ENCODE measurements at regions not wholly inside any gene's neighbourhood (a gene's known extent, or its start where the extent isn't known, plus 50 kb on each side); places are given as distances from the start of the nearest gene placed in this dataset.

DNA sequence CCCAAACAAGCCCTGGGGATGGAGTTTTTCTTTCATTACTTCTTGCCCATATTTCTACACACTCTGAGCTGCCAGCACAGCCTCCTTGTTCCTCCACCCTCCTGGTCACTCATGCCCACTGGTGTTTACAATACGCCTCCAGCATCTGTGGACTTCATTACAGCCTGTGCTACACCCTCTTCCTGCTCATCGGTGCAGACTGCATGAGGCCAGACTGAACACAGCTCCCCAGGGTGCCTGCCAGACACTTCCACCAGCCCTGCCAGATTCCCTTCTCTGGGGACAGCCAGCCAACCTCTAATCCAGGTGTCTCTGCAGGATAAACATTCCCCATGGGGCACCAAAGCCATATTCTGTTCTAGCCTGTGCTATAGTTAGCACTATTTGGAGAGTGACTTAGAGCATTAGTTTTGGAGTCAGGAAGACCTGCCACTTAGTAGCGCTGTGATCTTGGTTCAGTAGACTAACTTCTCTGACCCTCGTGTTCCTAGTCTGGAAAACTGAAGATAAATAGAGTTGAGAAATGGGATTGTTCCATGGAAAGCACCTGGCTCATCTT, 163.8 kb upstream of the KLF4 start:
- Histone ChIP-seq H3K56ac (ENCODE audit: insufficient read length, low read depth, low read length) (no peak overlapping the region), H4K5ac (ENCODE audit: insufficient read length, low read depth, low read length) (no peak overlapping the region), H3K4me2 (ENCODE audit: insufficient read depth, insufficient read length, low read length) (no peak overlapping the region), H3K9me3 (ENCODE audit: control insufficient read depth, low read depth, low read length) (no peaks in the 10 kb centered on the region), H3K27me3 (ENCODE audit: insufficient read depth, low read length) (no peaks in the 10 kb centered on the region), H2AFZ (ENCODE audit: low read length) (no peak overlapping the region), H2BK20ac (ENCODE audit: low read depth, low read length, poor library complexity, severe bottlenecking) (no peak overlapping the region), H3K14ac (ENCODE audit: insufficient read depth, low read length) (no peak overlapping the region; the same call in 1 of the 2 replicates), H3T11ph (ENCODE audit: low read length) (no peak overlapping the region), H3K79me2 (ENCODE audit: insufficient read depth, low read length) (no peaks in the 10 kb centered on the region), H3K27ac (ENCODE audit: insufficient read length, low read depth, low read length) (no peak overlapping the region), H4K91ac (ENCODE audit: insufficient read length, low read depth, low read length) (no peak overlapping the region), H3K79me1 (ENCODE audit: insufficient read depth, low read depth, low read length, poor library complexity, severe bottlenecking) (no peaks in the 10 kb centered on the region), H2BK15ac (ENCODE audit: low read depth, low read length) (no peak overlapping the region), H4K20me1 (ENCODE audit: control insufficient read depth, insufficient read depth, insufficient read length) (no peaks in the 10 kb centered on the region), H2BK120ac (ENCODE audit: low read depth, low read length, poor library complexity, severe bottlenecking) (no peak overlapping the region), H2BK12ac (ENCODE audit: insufficient read length, low read depth, low read length) (no peak overlapping the region), H3K18ac (ENCODE audit: insufficient read length, low read depth, low read length) (no peak overlapping the region), H3K9ac (ENCODE audit: extremely low read depth, insufficient read length, low read length) (no peak overlapping the region), H2BK5ac (ENCODE audit: insufficient read length, low read length) (no peak overlapping the region), H2AK5ac (ENCODE audit: insufficient read length, low read length) (no peak overlapping the region), H3K23me2 (ENCODE audit: insufficient read length, low read depth, low read length, poor library complexity, severe bottlenecking) (no peaks in the 10 kb centered on the region), H4K8ac (replicated peaks; ENCODE audit: insufficient read length, low read depth, low read length) (no peak overlapping the region), H3K4ac (ENCODE audit: low read depth, low read length) (no peak overlapping the region), H3K4me1 (ENCODE audit: insufficient read depth, low read length) (no peaks in the 10 kb centered on the region), H3K23ac (ENCODE audit: insufficient read length, low read depth, low read length) (no peak overlapping the region)
- Mint-ChIP-seq H3K36me3 (ENCODE audit: insufficient read depth in 1 of 3, low read depth in 3 of 3) (peaks cover 5 to 8% (median 7%) of the 10 kb centered on the region in 3 experiments; a peak in 4 of 7 replicates), H3K27ac (peak overlapping the region in 1 of 3 experiments; percentile 51; a peak in 3 of 7 replicates), H3K4me1 (peaks cover 6 to 7% of the 10 kb centered on the region in 2 experiments), H3K27me3 (ENCODE audit: low read depth) (no peaks in the 10 kb centered on the region; the same call in 1 of the 2 replicates), H3K4me3 (no peak overlapping the region), H3K9me3 (peaks cover 7 to 8% of the 10 kb centered on the region in 2 experiments; a peak in 4 of 5 replicates)
- WGBS (ENCODE audit: extremely low coverage, insufficient read length, low lambda C conversion rate) = no CpG with 5 or more reads among the region's 4 CpGs
- TF ChIP-seq, protein P1, sequence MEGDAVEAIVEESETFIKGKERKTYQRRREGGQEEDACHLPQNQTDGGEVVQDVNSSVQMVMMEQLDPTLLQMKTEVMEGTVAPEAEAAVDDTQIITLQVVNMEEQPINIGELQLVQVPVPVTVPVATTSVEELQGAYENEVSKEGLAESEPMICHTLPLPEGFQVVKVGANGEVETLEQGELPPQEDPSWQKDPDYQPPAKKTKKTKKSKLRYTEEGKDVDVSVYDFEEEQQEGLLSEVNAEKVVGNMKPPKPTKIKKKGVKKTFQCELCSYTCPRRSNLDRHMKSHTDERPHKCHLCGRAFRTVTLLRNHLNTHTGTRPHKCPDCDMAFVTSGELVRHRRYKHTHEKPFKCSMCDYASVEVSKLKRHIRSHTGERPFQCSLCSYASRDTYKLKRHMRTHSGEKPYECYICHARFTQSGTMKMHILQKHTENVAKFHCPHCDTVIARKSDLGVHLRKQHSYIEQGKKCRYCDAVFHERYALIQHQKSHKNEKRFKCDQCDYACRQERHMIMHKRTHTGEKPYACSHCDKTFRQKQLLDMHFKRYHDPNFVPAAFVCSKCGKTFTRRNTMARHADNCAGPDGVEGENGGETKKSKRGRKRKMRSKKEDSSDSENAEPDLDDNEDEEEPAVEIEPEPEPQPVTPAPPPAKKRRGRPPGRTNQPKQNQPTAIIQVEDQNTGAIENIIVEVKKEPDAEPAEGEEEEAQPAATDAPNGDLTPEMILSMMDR (conservative IDR thresholded peaks at IDR 0.05) = no peak
- DNase-seq = no peak
